ENCODE measurements at regions not wholly inside any gene's neighbourhood (a gene's known extent, or its start where the extent isn't known, plus 50 kb on each side); places are given as distances from the start of the nearest gene placed in this dataset.

DNA sequence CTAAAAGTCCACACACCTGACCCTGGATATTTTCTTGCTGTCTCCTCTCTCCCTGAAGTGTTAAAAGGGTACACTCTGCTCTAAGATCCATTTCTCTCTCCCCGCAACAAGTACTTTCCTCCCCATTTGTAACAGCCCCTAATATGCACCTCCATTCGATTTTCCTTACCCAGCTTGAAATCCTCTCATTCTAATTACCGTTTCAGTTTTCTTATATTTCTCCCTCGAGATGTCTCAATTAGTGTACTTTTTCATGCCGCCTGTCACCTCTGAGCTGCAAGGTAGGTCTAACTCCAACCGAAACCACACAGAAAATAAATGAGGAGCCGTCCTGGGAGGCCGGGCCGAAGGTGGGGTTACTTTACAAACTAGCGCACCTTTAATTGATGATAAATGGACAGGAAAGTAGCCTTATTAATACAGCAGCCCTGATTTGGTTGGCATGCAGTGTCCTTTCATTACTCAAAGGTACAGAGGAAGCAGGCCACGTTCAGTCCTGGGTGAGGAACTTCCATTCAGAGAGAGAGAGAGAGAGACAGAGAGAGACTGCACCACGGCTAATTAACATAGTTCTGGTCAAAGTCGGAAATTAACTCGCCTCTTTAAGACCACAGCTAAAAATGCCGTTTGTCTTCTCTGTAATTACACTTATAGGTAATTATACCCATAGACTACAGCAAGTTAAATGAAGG is 319.9 kb downstream of the ARRDC4 start:
- no peak for DNase-seq

DNA sequence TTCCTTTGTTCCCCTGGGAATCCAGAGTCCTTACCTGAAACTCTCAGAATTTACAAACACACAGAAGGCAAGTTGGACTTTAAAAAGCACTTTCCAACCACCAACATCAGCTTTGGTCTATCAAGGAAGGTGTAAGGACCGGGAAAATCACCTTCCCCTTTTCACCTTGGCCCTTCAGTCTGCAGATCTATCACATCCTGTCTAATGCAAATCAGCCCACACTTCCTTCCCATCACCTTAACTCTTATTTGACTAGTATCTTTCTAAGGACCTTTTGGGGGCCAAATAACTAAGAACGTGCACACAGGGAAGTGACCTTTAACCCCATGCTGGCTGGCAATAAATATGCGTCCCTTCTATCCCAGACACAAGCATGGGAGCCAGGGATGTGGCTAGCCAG is 320.6 kb downstream of the ARRDC4 start:
- DNase-seq = no peak

DNA sequence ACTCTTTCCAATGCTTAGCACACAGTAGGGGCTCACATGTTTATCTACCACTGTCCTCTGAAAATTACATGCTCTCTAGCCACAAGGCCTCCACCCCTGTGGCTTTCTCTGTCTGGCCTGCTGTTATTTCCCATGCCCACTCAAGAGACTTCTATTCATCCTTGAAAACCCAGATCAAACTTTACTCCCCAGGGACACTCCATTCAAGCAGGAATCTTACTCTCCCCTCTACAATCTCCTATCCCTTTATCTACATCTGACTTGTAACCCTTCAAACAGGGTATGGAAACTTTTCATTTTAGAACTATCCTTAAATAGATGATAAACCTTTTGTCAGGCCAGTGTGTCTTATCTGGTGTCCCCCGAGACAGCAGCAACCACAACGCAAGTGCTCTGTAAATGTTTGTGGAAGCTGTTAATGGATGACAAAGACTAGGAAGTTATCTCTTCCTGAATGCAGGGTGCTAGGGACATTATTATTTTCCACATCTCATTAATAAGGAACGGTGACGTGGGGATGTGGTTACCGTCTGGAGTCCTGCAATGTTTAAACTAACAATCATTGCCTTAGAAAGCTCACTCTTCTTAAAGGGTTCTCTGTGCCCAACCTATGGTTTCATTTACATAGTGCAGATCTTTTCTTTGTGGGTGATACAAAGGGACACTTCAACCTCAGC is 322.3 kb downstream of the ARRDC4 start:
- no peak for DNase-seq

DNA sequence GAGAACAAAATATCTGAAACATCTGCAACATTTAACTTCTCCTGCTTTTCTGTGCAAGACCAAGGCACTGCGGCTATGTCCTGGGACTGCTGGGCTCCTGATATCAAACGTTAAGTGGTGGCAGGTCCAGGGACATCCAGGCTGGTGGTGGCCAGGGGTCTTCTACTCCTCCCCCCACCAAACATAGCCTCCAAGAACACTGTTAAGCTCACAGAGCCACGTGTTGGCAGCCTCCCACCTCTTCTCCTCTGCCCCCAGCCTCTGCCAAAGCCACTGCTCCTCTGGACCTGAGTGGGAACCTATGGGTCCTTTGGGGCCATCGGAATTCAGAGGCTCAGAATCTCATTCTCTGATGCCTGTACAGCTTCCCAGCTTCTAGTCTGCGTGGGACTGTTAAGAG is 325.7 kb downstream of the ARRDC4 start:
- no peak for DNase-seq

DNA sequence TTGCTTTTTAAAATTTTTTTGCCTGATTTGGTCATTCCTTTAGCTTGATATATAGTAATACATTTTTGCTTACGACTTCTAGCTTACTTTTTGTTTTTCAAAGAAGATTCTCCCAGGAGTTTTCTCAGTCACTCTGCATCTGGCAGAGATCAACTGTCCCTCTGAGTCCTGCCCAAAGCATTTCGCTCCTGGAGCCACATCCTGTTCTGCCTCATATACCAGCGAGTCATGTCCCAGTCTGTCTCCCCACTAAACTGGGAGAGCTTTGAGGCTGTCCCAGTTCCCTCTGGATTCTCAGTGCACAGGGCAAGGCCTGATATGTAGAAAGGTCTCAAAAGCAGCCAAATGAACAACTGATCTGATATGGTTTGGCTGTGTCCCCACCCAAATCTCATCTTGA is 326.3 kb downstream of the ARRDC4 start:
- peak; percentile 44 for DNase-seq

DNA sequence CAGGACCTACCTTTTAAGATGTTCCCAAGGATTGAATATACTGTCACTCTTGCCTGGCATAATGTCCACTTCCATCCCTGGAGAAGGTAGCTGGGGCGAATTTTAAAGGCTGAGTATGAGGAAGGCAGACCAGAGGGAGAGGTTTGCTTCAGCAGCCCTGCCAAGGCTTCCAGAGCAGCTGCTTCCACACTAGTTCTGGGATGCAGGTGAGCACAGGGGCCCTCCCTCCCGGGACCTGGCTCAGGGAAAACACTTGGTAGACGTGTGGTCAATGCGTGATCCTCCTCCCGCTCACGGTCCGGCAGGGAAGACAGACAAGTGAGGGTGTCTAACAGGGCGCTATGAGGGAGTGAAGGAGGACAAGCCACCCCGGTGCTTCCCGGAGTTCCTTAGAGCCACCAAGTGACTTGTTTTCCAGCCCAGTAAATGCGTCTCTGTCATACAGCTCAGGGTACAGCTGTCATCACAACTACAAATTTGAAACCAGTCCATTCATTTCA is 327.6 kb downstream of the ARRDC4 start:
- no peak for DNase-seq

DNA sequence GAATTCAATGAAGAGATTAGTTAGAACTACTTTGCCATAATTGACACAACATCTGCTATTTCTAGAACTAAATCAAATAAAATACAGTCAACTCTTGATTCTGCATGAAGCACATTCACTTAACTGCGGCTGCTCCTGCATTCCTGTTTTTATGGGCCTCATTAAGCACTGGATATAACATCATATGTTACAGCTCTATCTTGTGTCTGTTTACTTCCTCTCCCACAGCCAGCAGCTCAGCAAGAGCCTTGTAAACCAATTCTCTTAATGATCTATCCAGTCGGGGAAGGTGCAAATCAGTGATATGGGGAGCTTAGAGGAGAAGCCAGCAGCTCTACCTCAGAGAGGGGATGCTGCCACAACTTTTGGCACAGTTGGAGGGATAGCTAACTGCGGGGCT is 329.2 kb downstream of the ARRDC4 start:
- no peak for DNase-seq

DNA sequence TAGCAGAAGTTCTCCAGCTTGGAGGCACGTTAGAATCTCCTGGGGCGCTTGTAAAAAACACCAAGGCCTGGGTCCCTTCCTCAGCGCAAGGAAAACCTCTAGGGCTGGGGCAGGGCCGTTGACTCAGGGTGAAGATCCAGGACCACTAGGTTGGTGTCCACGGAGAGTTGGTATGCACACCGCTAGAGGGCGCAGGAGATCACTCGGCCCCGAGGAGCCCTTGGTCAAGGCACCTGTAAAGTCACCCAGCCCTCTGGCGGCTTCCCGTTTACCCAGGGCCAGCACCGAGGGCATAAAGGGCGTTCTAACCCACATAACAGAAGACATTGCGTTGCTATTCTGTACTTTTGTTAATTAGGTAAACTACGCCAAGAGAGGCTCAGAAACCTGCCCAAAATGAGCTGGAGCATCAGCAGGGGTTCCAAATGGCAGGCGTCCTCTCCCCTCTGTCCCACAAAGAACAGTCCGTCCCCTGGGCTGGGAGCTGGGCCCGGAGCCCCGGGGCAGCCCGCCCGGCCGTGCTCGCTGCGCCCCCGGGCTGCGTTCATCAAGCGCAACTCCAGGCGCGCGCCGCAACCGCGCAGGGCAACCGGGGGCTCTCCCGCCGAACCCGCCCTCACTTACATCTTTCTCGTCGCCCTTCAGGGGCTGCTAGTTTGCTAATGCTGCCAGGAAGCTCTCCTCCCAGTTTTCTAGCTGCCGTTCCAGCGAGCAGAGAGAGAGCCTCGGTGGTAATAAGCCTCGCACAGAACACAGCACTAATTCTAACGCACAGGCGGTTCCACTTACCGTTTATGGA is 332.1 kb downstream of the ARRDC4 start:
- DNase-seq = peak; percentile 11

DNA sequence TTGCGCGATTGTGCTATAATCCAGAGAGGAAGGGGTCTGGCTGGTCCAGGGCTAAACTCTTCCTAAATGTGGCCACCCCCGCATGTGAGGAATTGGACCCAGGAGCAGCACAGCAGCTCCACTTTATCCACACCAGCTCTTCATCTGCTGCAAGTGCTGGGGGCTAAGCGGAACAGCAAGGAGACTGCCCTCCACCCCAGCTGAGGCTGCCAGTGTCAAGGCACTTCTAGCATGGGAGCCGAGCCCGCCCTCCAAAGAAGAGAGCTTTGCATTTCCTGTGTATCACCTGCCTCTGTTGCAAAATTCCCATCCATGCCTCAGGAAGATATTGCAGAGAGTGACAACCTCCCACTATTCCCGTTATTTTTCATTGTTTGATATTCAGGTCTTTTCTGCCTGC is 333.6 kb downstream of the ARRDC4 start:
- no peak for DNase-seq

DNA sequence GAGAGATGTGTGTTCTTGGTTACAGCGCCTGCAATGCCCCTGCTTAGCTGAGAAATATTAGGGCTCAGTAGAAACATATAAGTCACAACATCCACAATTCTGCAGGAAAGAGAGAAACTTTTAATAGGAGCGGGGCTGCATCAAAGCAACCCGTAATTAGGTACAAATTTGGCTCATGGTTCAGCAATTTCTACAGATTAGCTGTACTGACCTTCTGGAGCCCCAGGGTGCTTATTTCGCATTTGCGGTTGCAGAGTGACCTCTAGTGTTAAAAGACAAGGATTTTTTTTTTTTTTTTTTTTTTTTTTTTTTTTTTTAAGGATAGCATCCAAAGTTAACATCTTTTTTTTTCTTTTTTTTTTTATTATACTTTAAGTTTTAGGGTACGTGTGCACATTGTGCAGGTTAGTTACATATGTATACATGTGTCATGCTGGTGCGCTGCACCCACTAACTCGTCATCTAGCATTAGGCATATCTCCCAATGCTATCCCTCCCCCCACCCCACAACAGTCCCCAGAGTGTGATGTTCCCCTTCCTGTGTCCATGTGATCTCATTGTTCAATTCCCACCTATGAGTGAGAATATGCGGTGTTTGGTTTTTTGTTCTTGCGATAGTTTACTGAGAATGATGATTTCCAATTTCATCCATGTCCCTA is 334.7 kb downstream of the ARRDC4 start:
- peak; percentile 48 for DNase-seq

DNA sequence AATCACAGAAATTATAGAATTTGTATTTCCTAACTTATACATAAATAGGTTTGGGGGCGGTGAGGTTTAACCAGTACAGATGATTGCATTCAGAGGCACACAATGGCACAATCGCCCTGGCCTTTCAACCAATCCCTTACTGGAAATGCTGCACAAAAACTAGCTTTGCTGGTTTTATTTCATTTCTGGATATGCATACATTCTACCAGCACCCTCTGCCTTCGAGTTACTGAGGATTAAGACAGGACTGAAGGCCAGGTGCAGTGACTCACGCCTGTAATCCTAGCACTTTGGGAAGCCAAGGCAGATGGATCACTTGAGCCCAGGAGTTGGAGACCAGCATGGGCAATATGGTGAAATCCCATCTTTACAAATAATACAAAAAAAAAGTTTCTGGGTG is 336.1 kb downstream of the ARRDC4 start:
- DNase-seq = no peak

DNA sequence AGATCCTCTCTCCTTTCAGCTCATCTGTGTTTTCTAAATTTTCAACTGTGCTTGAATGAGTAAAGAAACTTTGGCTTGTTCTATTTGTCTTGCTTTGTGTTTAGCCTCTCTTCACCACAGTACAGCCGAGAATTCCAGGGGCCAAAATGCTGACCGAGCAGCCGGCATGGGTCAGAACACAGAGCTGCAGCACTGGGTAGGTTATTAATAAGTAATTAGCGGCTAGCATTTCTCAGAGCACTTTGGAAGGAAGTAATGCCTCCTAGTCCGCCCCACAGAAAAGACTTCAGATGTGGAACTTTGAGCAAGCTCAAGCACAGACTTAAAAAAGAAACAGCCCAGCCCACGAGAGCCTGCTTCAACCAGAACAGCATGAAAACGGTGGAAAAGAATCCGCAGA is 343.9 kb downstream of the ARRDC4 start:
- DNase-seq = no peak

DNA sequence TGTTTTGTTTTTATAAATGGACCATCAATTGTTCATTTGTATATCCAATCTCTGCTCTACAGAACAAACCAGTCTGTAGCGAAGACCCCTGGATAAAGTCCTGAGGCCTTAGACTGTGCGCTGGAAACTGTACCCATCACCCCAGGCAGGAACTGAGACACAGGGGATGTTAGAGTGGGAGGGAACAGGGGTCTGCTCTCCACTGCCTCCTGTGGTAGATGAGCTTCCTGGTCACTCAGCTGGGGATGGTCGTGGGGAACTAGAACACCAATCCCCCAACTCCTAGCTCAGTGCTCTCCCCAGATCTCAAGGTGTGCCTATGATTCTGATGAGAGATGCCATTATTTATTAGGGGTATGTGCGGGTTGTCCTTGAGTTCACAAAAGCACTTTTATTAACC is 340.2 kb upstream of the IGF1R start:
- DNase-seq = no peak

DNA sequence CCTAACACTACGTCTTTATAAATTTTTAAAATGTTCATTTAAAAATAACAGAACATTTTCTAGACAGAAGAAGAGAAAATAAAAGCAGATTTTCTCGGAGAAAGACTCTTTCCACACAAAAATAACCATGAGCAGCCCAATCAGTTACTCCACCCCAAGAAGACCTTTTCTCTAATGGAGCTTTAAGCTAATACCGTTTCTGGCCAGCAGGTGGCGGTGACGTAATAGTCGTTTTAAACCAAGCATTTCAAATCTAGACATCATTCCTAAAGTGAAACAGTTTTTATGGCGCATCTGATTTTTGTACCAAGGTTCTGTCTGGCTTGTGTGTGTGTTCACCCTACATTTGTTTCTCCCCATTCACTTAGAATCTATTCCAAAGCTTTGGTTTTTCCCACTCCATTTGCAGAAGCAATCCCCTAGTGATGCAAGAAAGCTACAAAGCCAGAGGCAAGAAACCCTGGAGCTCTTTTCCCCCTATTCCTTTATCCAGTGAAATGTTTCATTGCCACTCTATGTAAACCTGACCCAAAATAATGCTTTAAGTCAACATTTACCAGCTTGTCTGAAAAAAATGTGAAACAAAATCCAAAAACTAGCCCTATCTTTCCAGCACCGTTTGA is 336.7 kb upstream of the IGF1R start:
- DNase-seq = peak; percentile 73

DNA sequence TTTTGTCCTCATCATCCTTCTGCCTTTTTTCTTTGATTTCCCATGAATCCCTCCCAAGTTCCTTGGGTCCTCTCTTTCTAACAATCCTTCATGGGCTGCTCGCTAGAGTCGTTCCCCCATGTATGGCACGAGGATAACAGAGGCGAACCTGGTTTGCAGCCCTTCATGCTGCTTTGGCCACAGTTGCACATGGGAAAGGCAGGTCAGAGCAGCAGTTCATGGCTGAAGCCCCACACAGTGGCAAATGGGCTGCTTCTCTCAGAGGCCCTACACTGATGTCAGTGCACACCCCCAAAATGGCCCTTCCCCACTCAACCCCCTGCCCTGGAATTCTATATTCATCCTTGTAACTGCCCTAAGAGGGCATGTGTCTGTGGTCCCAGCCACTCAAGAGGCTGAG is 335.4 kb upstream of the IGF1R start:
- DNase-seq = no peak

DNA sequence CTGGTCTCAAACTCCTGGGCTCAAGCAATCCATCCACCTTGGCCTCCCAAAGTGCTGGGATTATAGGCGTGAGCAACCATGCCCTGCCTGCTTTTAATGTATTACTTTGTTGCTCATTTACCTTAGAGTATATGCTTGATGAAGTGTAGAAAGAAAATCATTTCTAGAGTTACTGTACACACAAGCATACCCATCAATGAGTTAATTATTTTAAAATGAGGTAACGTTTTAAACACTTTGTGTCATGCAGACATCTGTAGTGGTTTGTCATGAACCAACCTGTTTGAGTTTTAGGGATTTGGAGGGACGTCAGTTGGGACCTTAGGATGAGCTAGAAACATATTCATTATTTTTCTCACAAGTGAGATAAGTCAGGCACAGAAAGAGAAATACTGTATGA is 332.4 kb upstream of the IGF1R start:
- no peak for DNase-seq

DNA sequence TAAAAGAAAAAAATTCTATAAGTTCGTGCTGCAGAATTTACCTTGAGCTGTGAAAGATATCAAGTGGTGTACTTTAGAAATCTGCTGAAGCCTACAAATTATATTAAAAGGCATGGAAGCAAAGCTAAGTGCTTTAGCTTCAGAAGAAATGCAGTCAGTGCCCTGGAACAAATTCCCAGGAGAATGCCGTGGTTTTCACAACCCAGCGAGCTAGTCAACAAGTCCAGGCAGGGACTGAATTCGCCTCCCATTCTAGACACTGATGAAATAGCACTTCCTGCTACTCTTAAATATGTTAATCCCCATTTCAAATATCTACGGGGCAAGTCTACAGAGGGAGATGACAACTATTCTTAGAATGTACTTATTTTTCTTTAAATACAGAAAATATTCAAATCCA is 326.4 kb upstream of the IGF1R start:
- peak; percentile 22 for DNase-seq

DNA sequence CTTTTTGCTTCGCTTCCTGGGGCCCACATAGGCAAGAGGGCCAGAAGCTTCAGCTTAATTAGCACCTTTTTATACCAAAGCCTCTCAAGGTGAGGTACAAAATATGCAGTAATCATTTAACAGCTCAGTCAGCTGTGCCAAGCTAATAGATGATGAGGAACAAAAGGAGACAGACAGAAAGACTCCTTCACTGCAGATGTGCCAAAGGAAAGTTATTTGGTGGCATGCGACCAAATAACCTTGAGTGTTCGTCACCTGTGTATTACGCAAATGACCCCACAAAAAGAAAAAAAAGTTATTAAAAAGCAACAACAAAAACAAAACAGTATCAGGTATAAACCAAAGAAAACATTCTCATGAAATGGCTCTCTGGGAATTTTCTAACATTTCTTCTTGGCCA is 325.8 kb upstream of the IGF1R start:
- DNase-seq = no peak

DNA sequence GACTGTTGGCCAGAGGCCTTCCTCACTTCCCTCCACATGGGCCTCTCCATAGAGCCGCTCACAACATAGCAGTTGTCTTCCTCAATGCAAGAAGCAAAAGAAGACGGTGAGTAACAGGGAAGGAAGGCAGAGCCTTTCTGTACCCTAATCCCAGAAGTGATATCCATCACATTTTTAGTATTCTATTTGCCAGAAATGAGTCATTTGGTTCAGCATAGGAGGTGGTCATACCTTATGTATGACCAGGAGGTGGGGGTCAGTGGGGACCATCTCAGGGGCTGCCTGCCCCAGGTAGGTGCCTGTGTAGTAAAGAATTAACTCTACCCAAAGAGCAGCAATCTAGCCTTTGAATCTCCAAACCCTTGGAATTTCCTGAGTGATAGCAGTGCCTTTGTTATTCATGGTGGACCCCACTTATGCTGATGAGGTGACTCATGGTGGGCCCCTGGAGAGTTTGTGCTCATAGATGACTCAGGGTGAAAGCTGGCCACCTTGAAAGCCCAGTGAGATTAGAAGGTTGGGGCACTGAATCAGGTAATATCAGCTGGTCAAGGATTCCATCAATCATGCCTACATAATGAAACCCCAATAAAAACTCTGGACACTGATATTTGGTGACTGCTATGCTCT is 323.9 kb upstream of the IGF1R start:
- DNase-seq = no peak

DNA sequence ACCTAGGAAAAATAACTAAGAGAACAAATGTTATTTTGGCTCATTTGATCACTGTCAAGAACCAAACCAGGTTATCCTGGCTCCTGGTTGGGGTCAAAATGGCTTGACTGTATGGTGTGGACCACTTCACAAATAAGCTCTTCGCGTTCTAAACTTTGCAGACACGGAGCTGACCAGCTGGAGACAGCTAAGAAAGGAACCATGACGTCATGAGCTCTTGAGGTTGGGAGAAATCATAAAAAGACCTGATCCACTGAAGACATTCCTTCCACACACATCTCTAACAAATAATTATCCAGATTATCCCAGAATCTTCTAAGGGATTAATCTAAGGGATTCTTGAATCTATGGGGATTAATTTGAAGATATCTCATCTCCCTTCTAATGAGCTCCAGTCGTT is 321.5 kb upstream of the IGF1R start:
- no peak for DNase-seq

DNA sequence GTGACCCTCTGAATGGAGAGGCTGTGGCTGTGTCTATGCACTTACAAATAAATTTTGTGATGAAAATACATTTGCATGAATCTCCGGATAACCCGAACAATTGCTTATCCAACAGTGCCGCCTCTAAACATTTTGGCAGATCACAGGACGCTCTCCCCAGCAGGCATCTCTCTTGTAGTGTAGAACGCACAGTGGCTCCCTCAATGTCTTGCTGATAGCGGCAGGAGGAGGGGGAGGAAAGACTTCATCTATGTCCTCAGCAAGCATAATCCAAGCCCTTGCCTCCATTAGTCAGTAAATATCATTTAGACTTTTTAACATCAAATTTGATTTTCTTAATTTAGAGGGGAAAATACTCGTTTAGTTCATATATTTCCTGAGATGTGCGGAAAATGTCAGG is 318.1 kb upstream of the IGF1R start:
- DNase-seq = no peak

Data from fibroblast of skin of scalp (primary cell).